ENCODE measurements at regions not wholly inside any gene's neighbourhood (a gene's known extent, or its start where the extent isn't known, plus 50 kb on each side); places are given as distances from the start of the nearest gene placed in this dataset.

- H3K36me3 ChIP-seq (replicated peaks in 1 of 2; ENCODE audit: control insufficient read depth in 1 of 2, insufficient read depth in 2 of 2, low read length in 1 of 2): no peaks in the 10 kb centered on the region
- peaks cover 14% of the 10 kb centered on the region for H3K27me3 ChIP-seq (ENCODE audit: insufficient read depth)
- H3K9me2 ChIP-seq: no peaks in the 10 kb centered on the region
- 51% methylated on average over 8 of the region's 17 CpGs for WGBS (ENCODE audit: low lambda C conversion rate)
- no peaks in the 10 kb centered on the region for H3K9me3 ChIP-seq
- no peak overlapping the region for H3K4me3 ChIP-seq (ENCODE audit: low read depth in 2 of 2, low read length in 1 of 2)
- no peak overlapping the region for H3K9ac ChIP-seq
- no peaks in the 10 kb centered on the region for H3F3A ChIP-seq (replicated peaks; ENCODE audit: insufficient read depth)
- no peak for DNase-seq
- POLR2A ChIA-PET: no interaction called here
- no peak overlapping the region for H3K27ac ChIP-seq (ENCODE audit: low read depth in 2 of 2, low read length in 1 of 2)
- CTCF ChIA-PET: no interaction called here
- H4K20me1 ChIP-seq (ENCODE audit: insufficient read depth): no peaks in the 10 kb centered on the region
- TF ChIP-seq REST (IDR thresholded peaks at IDR 0.05; ENCODE audit: low read depth, low read length): no peak
- H2AFZ ChIP-seq (ENCODE audit: low read depth): no peak overlapping the region
- H3K79me2 ChIP-seq (ENCODE audit: insufficient read depth): no peaks in the 10 kb centered on the region
- H3K4me2 ChIP-seq: no peak overlapping the region
- H3K4me1 ChIP-seq (ENCODE audit: control insufficient read depth in 1 of 2, insufficient read depth in 2 of 2, low read depth in 1 of 2, low read length in 1 of 2): peaks cover 0 to 7% of the 10 kb centered on the region in 2 experiments; a peak in 1 of 4 replicates
Measured at GRCh38 chr12:107845980-107846659, 71.6 kb downstream of the ASCL4 start.

- H3K9ac ChIP-seq: no peak overlapping the region
- WGBS (ENCODE audit: low lambda C conversion rate): 42% methylated on average over 1 of the region's 1 CpG
- POLR2A ChIA-PET: no interaction called here
- H3K4me1 ChIP-seq (ENCODE audit: control insufficient read depth in 1 of 2, insufficient read depth in 2 of 2, low read depth in 1 of 2, low read length in 1 of 2): peaks cover 0 to 7% of the 10 kb centered on the region in 2 experiments; a peak in 1 of 4 replicates
- H3K27me3 ChIP-seq (ENCODE audit: insufficient read depth): peaks cover 14% of the 10 kb centered on the region
- H3K36me3 ChIP-seq (replicated peaks in 1 of 2; ENCODE audit: control insufficient read depth in 1 of 2, insufficient read depth in 2 of 2, low read length in 1 of 2): no peaks in the 10 kb centered on the region
- no peaks in the 10 kb centered on the region for H3K79me2 ChIP-seq (ENCODE audit: insufficient read depth)
- no peak for DNase-seq
- H3K9me2 ChIP-seq: no peaks in the 10 kb centered on the region
- no peak overlapping the region for H3K27ac ChIP-seq (ENCODE audit: low read depth in 2 of 2, low read length in 1 of 2)
- CTCF ChIA-PET: interaction anchor here (1.0 to 1.2 kb wide), 3 partner anchors 13 to 38 kb away, joined by 3 read pairs; no protein-coding TSS in a partner anchor
- H4K20me1 ChIP-seq (ENCODE audit: insufficient read depth): no peaks in the 10 kb centered on the region
- H3K9me3 ChIP-seq: no peaks in the 10 kb centered on the region
- no peak for TF ChIP-seq FOSL2 (IDR thresholded peaks at IDR 0.05; ENCODE audit: borderline replicate concordance, low read depth)
- no peak for TF ChIP-seq NFIC (IDR thresholded peaks at IDR 0.05; ENCODE audit: borderline replicate concordance)
- no peak for TF ChIP-seq REST (IDR thresholded peaks at IDR 0.05; ENCODE audit: low read depth, low read length)
- no peak for TF ChIP-seq ELF1 (IDR thresholded peaks at IDR 0.05)
- TF ChIP-seq MEF2A (IDR thresholded peaks at IDR 0.05; ENCODE audit: borderline replicate concordance, low read depth): no peak
- TF ChIP-seq NRF1 (IDR thresholded peaks at IDR 0.05; ENCODE audit: low read depth, low read length): no peak
- no peak overlapping the region for H3K4me3 ChIP-seq (ENCODE audit: low read depth in 2 of 2, low read length in 1 of 2)
- H3K4me2 ChIP-seq: no peak overlapping the region
- no peaks in the 10 kb centered on the region for H3F3A ChIP-seq (replicated peaks; ENCODE audit: insufficient read depth)
- no peak overlapping the region for H2AFZ ChIP-seq (ENCODE audit: low read depth)
Measured at GRCh38 chr12:107847430-107847829, 72.9 kb downstream of the ASCL4 start.

Data from SK-N-SH (cell line).